ENCODE measurements at regions not wholly inside any gene's neighbourhood (a gene's known extent, or its start where the extent isn't known, plus 50 kb on each side); places are given as distances from the start of the nearest gene placed in this dataset.
A peak's percentile ranks its signal among the peaks of the same experiment; 100 is the strongest.

- H3K9me3 ChIP-seq (ENCODE audit: insufficient read depth, low read depth, low read length): no peaks in the 10 kb centered on the region
Measured at GRCh38 chr1:177593105-177593504, 376.8 kb downstream of the SEC16B start.

GRCh38 chr1:177592624-177593023, 377.2 kb downstream of the SEC16B start:
- Histone ChIP-seq H2BK5ac (ENCODE audit: low read depth, low read length, poor library complexity) (no peak overlapping the region), H4K8ac (ENCODE audit: low read depth, low read length) (no peak overlapping the region), H3K27ac (ENCODE audit: low read depth, low read length) (no peak overlapping the region), H4K91ac (ENCODE audit: low read depth, low read length) (no peak overlapping the region), H3K9me3 (ENCODE audit: insufficient read depth, low read depth, low read length) (no peaks in the 10 kb centered on the region), H2AFZ (ENCODE audit: insufficient read depth, low read length, poor library complexity) (no peak overlapping the region), H3K9ac (ENCODE audit: low read length) (no peak overlapping the region), H4K12ac (ENCODE audit: low read depth, low read length) (no peak overlapping the region), H3K79me1 (ENCODE audit: low read length) (no peaks in the 10 kb centered on the region), H2BK12ac (ENCODE audit: low read length) (no peak overlapping the region), H3K23ac (ENCODE audit: low read length) (no peak overlapping the region), H2AK5ac (ENCODE audit: low read length) (no peak overlapping the region), H3K14ac (ENCODE audit: low read length) (no peak overlapping the region), H3K4me1 (ENCODE audit: control insufficient read depth in 1 of 2, insufficient read depth in 2 of 2, low read length in 2 of 2) (peaks cover 5 to 6% of the 10 kb centered on the region in 2 experiments), H3K4ac (ENCODE audit: low read depth, low read length) (no peak overlapping the region), H3K18ac (ENCODE audit: low read length) (no peak overlapping the region), H3K27me3 (ENCODE audit: insufficient read depth, low read length) (no peaks in the 10 kb centered on the region), H3K36me3 (ENCODE audit: control insufficient read depth in 1 of 2, insufficient read depth in 2 of 2, low read length in 2 of 2) (no peaks in the 10 kb centered on the region), H3K4me3 (ENCODE audit: low read depth, low read length) (no peak overlapping the region), H3K79me2 (ENCODE audit: control insufficient read depth, insufficient read depth, low read length, poor library complexity) (no peaks in the 10 kb centered on the region), H3K4me2 (ENCODE audit: low read length) (no peak overlapping the region), H2BK120ac (ENCODE audit: insufficient read depth, low read length, poor library complexity) (no peak overlapping the region)
- no peak for DNase-seq
- no CpG with 5 or more reads among the region's 4 CpGs for WGBS (ENCODE audit: extremely low coverage, insufficient coverage, insufficient read length)

More at GRCh38 chr1:177593105-177593504, 376.8 kb downstream of the SEC16B start:
- no peak overlapping the region for H3K4me3 ChIP-seq (ENCODE audit: low read depth, low read length)
- no peak overlapping the region for H2AK5ac ChIP-seq (ENCODE audit: low read length)
- H3K9ac ChIP-seq (ENCODE audit: low read length): no peak overlapping the region
- no peak overlapping the region for H3K18ac ChIP-seq (ENCODE audit: low read length)
- peaks cover 5 to 6% of the 10 kb centered on the region in 2 experiments for H3K4me1 ChIP-seq (ENCODE audit: control insufficient read depth in 1 of 2, insufficient read depth in 2 of 2, low read length in 2 of 2)
- WGBS (ENCODE audit: extremely low coverage, insufficient coverage, insufficient read length): no CpG with 5 or more reads among the region's 3 CpGs
- no peak for DNase-seq
- no peak overlapping the region for H3K4ac ChIP-seq (ENCODE audit: low read depth, low read length)
- no peak overlapping the region for H3K14ac ChIP-seq (ENCODE audit: low read length)
- no peak overlapping the region for H2AFZ ChIP-seq (ENCODE audit: insufficient read depth, low read length, poor library complexity)
- H2BK12ac ChIP-seq (ENCODE audit: low read length): no peak overlapping the region
- H3K23ac ChIP-seq (ENCODE audit: low read length): no peak overlapping the region
- no peak overlapping the region for H4K12ac ChIP-seq (ENCODE audit: low read depth, low read length)
- no peak overlapping the region for H3K27ac ChIP-seq (ENCODE audit: low read depth, low read length)
- H4K91ac ChIP-seq (ENCODE audit: low read depth, low read length): no peak overlapping the region
- H3K27me3 ChIP-seq (ENCODE audit: insufficient read depth, low read length): no peaks in the 10 kb centered on the region
- H3K79me2 ChIP-seq (ENCODE audit: control insufficient read depth, insufficient read depth, low read length, poor library complexity): no peaks in the 10 kb centered on the region
- no peak overlapping the region for H3K4me2 ChIP-seq (ENCODE audit: low read length)
- no peaks in the 10 kb centered on the region for H3K79me1 ChIP-seq (ENCODE audit: low read length)
- no peak overlapping the region for H4K8ac ChIP-seq (ENCODE audit: low read depth, low read length)
- H2BK5ac ChIP-seq (ENCODE audit: low read depth, low read length, poor library complexity): no peak overlapping the region
- no peaks in the 10 kb centered on the region for H3K36me3 ChIP-seq (ENCODE audit: control insufficient read depth in 1 of 2, insufficient read depth in 2 of 2, low read length in 2 of 2)
- no peak overlapping the region for H2BK120ac ChIP-seq (ENCODE audit: insufficient read depth, low read length, poor library complexity)

GRCh38 chr1:177591155-177591554, 378.7 kb downstream of the SEC16B start:
- Histone ChIP-seq H3K9me3 (ENCODE audit: insufficient read depth, low read depth, low read length) (no peaks in the 10 kb centered on the region), H3K14ac (ENCODE audit: low read length) (no peak overlapping the region), H3K9ac (ENCODE audit: low read length) (no peak overlapping the region), H3K27me3 (ENCODE audit: insufficient read depth, low read length) (no peaks in the 10 kb centered on the region), H3K79me1 (ENCODE audit: low read length) (no peaks in the 10 kb centered on the region), H4K91ac (ENCODE audit: low read depth, low read length) (no peak overlapping the region), H3K4me1 (ENCODE audit: control insufficient read depth in 1 of 2, insufficient read depth in 2 of 2, low read length in 2 of 2) (peaks cover 5 to 6% of the 10 kb centered on the region in 2 experiments), H2BK5ac (ENCODE audit: low read depth, low read length, poor library complexity) (no peak overlapping the region), H3K36me3 (ENCODE audit: control insufficient read depth in 1 of 2, insufficient read depth in 2 of 2, low read length in 2 of 2) (no peaks in the 10 kb centered on the region), H2BK12ac (ENCODE audit: low read length) (no peak overlapping the region), H3K79me2 (ENCODE audit: control insufficient read depth, insufficient read depth, low read length, poor library complexity) (no peaks in the 10 kb centered on the region), H2AFZ (ENCODE audit: insufficient read depth, low read length, poor library complexity) (no peak overlapping the region), H4K8ac (ENCODE audit: low read depth, low read length) (no peak overlapping the region), H3K27ac (ENCODE audit: low read depth, low read length) (no peak overlapping the region), H3K18ac (ENCODE audit: low read length) (no peak overlapping the region), H3K23ac (ENCODE audit: low read length) (no peak overlapping the region), H4K12ac (ENCODE audit: low read depth, low read length) (no peak overlapping the region), H2AK5ac (ENCODE audit: low read length) (no peak overlapping the region), H3K4me2 (ENCODE audit: low read length) (no peak overlapping the region), H3K4me3 (ENCODE audit: low read depth, low read length) (no peak overlapping the region), H2BK120ac (ENCODE audit: insufficient read depth, low read length, poor library complexity) (no peak overlapping the region), H3K4ac (ENCODE audit: low read depth, low read length) (no peak overlapping the region)
- no CpG with 5 or more reads among the region's 11 CpGs for WGBS (ENCODE audit: extremely low coverage, insufficient coverage, insufficient read length)
- DNase-seq: no peak

GRCh38 chr1:177589166-177589565, 380.7 kb downstream of the SEC16B start:
- Histone ChIP-seq H2BK12ac (ENCODE audit: low read length) (no peak overlapping the region), H3K9ac (ENCODE audit: low read length) (no peak overlapping the region), H3K79me2 (ENCODE audit: control insufficient read depth, insufficient read depth, low read length, poor library complexity) (no peaks in the 10 kb centered on the region), H3K9me3 (ENCODE audit: insufficient read depth, low read depth, low read length) (no peaks in the 10 kb centered on the region), H2BK120ac (ENCODE audit: insufficient read depth, low read length, poor library complexity) (no peak overlapping the region), H2AK5ac (ENCODE audit: low read length) (no peak overlapping the region), H3K18ac (ENCODE audit: low read length) (no peak overlapping the region), H4K12ac (ENCODE audit: low read depth, low read length) (no peak overlapping the region), H3K79me1 (ENCODE audit: low read length) (peaks cover 4% of the 10 kb centered on the region), H3K4ac (ENCODE audit: low read depth, low read length) (no peak overlapping the region), H2BK5ac (ENCODE audit: low read depth, low read length, poor library complexity) (no peak overlapping the region), H3K27me3 (ENCODE audit: insufficient read depth, low read length) (no peaks in the 10 kb centered on the region), H3K4me1 (ENCODE audit: control insufficient read depth in 1 of 2, insufficient read depth in 2 of 2, low read length in 2 of 2) (peaks cover 10 to 11% of the 10 kb centered on the region in 2 experiments), H3K14ac (ENCODE audit: low read length) (no peak overlapping the region), H3K36me3 (ENCODE audit: control insufficient read depth in 1 of 2, insufficient read depth in 2 of 2, low read length in 2 of 2) (no peaks in the 10 kb centered on the region), H3K23ac (ENCODE audit: low read length) (peak overlapping the region; percentile 78), H4K8ac (ENCODE audit: low read depth, low read length) (no peak overlapping the region), H2AFZ (ENCODE audit: insufficient read depth, low read length, poor library complexity) (no peak overlapping the region), H4K91ac (ENCODE audit: low read depth, low read length) (no peak overlapping the region), H3K4me2 (ENCODE audit: low read length) (no peak overlapping the region), H3K27ac (ENCODE audit: low read depth, low read length) (no peak overlapping the region), H3K4me3 (ENCODE audit: low read depth, low read length) (no peak overlapping the region)
- DNase-seq: no peak
- WGBS (ENCODE audit: extremely low coverage, insufficient coverage, insufficient read length): no CpG with 5 or more reads among the region's 3 CpGs
